SU-DHL-6 (cell line): ENCODE measurements at regions not wholly inside any gene's neighbourhood (a gene's known extent, or its start where the extent isn't known, plus 50 kb on each side); places are given as distances from the start of the nearest gene placed in this dataset.

ENCODE experiments used
- EZH2phosphoT487 ChIP-seq: fragments of 200-600 bp; sonication (generic), shearing (Covaris generic); conservative IDR thresholded peaks from 2 replicates; pipeline ENCODE4 v1.6.1; 2018; ENCODE audit warnings: mild to moderate bottlenecking, antibody characterized with exemption, low read length, moderate library complexity, mixed read lengths
- TF ChIP-seq, protein P1 (sequence below): fragments of 200-600 bp; sonication (generic); IDR thresholded peaks from one replicate; pipeline ENCODE4 v1.5.1; 2017; ENCODE audit warnings: antibody characterized with exemption, mild to moderate bottlenecking, low read length, moderate library complexity; ENCODE audit not compliant: insufficient read depth, poor library complexity, severe bottlenecking

DNA sequence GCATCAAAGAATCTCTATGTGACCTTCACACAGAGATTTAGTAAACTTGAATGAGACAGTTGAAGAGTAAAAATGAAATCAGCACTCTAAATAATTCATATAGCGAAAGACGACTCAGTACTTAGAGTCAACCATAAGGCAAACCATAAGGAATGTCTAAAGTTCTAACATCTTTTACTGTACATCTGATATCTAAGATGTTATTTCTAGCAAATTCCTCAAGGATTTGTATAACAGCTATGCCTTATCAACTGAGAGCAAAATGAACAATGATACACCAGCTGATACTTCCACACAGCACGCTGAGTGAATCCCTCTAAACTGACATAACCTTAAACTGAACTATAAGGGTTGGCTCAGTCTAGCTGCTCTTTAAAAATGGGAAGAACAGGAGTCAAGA, 760.3 kb downstream of the EFNA5 start:
- TF ChIP-seq, protein P1, sequence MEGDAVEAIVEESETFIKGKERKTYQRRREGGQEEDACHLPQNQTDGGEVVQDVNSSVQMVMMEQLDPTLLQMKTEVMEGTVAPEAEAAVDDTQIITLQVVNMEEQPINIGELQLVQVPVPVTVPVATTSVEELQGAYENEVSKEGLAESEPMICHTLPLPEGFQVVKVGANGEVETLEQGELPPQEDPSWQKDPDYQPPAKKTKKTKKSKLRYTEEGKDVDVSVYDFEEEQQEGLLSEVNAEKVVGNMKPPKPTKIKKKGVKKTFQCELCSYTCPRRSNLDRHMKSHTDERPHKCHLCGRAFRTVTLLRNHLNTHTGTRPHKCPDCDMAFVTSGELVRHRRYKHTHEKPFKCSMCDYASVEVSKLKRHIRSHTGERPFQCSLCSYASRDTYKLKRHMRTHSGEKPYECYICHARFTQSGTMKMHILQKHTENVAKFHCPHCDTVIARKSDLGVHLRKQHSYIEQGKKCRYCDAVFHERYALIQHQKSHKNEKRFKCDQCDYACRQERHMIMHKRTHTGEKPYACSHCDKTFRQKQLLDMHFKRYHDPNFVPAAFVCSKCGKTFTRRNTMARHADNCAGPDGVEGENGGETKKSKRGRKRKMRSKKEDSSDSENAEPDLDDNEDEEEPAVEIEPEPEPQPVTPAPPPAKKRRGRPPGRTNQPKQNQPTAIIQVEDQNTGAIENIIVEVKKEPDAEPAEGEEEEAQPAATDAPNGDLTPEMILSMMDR, result no peak
- TF ChIP-seq EZH2phosphoT487, result no peak
